CD14-positive monocyte (primary cell): ENCODE measurements at regions not wholly inside any gene's neighbourhood (a gene's known extent, or its start where the extent isn't known, plus 50 kb on each side); places are given as distances from the start of the nearest gene placed in this dataset.

ENCODE experiments used
- DNase-seq, 3 donors: peaks; one replicate each; pipeline ENCODE4 v3.0.0-alpha.2; 2011 to 2022
- H2AFZ ChIP-seq: 2 replicates; pipeline ENCODE4 v1.6.0; 2012; ENCODE audit warnings: mild to moderate bottlenecking, low read depth, low read length, inconsistent platforms; ENCODE audit not compliant: insufficient read depth, poor library complexity, severe bottlenecking
- H3K27ac ChIP-seq, 2 donors: 1 replicate in 1 of 2; 2 replicates in 1 of 2; pipeline ENCODE4 v1.5.1; 2012 to 2013; ENCODE audit warnings: low read length in 2 of 2, control low read depth in 1 of 2, inconsistent platforms in 1 of 2, low read depth in 1 of 2, mild to moderate bottlenecking in 1 of 2
- H3K27me3 ChIP-seq, 2 donors: one replicate each; pipeline versions ENCODE4 v1.6.0 to v1.6.1; 2011 to 2013; ENCODE audit warnings: low read length in 2 of 2; ENCODE audit not compliant: control insufficient read depth in 2 of 2, insufficient read depth in 2 of 2
- H3K36me3 ChIP-seq, 2 donors: replicated peaks in 1 of 2; 1 replicate in 1 of 2; 2 replicates in 1 of 2; pipeline versions ENCODE4 v1.5.1 to v1.6.1; 2012 to 2013; ENCODE audit warnings: low read length in 2 of 2, control low read depth in 1 of 2, inconsistent platforms in 1 of 2, mild to moderate bottlenecking in 1 of 2; ENCODE audit not compliant: insufficient read depth in 2 of 2, control insufficient read depth in 1 of 2
- H3K4me1 ChIP-seq, 2 donors: 1 replicate in 1 of 2; 2 replicates in 1 of 2; pipeline versions ENCODE4 v1.5.1 to v1.6.1; 2012 to 2013; ENCODE audit warnings: low read length in 2 of 2, control low read depth in 1 of 2, inconsistent platforms in 1 of 2, mild to moderate bottlenecking in 1 of 2, moderate library complexity in 1 of 2; ENCODE audit not compliant: insufficient read depth in 2 of 2, control insufficient read depth in 1 of 2
- H3K4me2 ChIP-seq: replicated peaks from 2 replicates; pipeline ENCODE3; 2012; ENCODE audit warnings: low read length, moderate library complexity, mild to moderate bottlenecking; ENCODE audit not compliant: poor library complexity, severe bottlenecking; ENCODE audit errors: extremely low read depth
- H3K4me3 ChIP-seq, 3 experiments: fragments of 200-600 bp in 1 of 3; sonication (generic) in 1 of 3; replicated peaks in 1 of 3; 1 replicate in 2 of 3; 2 replicates in 1 of 3; pipeline ENCODE4 v1.5.1; 2011 to 2013; ENCODE audit warnings: low read length in 3 of 3, mild to moderate bottlenecking in 3 of 3, control low read depth in 2 of 3, low read depth in 2 of 3, inconsistent platforms in 1 of 3, moderate library complexity in 1 of 3
- H3K79me2 ChIP-seq: 2 replicates; pipeline ENCODE4 v1.6.0; 2012; ENCODE audit warnings: mild to moderate bottlenecking, control low read depth, inconsistent platforms, low read length, moderate library complexity; ENCODE audit not compliant: insufficient read depth
- H3K9ac ChIP-seq: 2 replicates; pipeline ENCODE4 v1.6.0; 2017; ENCODE audit warnings: low read length, mild to moderate bottlenecking; ENCODE audit not compliant: insufficient read depth, poor library complexity, severe bottlenecking
- H3K9me3 ChIP-seq, 2 donors: replicated peaks in 1 of 2; 1 replicate in 1 of 2; 2 replicates in 1 of 2; pipeline versions ENCODE4 v1.5.1 to v1.6.1; 2012 to 2013; ENCODE audit warnings: low read length in 2 of 2, control low read depth in 1 of 2; ENCODE audit not compliant: control insufficient read depth in 1 of 2, insufficient read depth in 1 of 2
- H4K20me1 ChIP-seq: 2 replicates; pipeline ENCODE4 v1.6.0; 2012; ENCODE audit warnings: mild to moderate bottlenecking, low read length, control low read depth, moderate library complexity; ENCODE audit not compliant: insufficient read depth
- H3K27ac Mint-ChIP-seq, 7 donors: one replicate each; pipeline ENCODE4 v1.8.0; 2020; ENCODE audit warnings: mild to moderate bottlenecking in 7 of 7, mixed read lengths in 7 of 7, moderate library complexity in 6 of 7, inconsistent platforms in 2 of 7
- H3K27me3 Mint-ChIP-seq, 3 donors: one replicate each; pipeline ENCODE4 v1.8.0; 2021 to 2022; ENCODE audit warnings: low read depth in 3 of 3, mild to moderate bottlenecking in 3 of 3, mixed read lengths in 3 of 3, moderate library complexity in 3 of 3, inconsistent platforms in 1 of 3
- H3K36me3 Mint-ChIP-seq, 2 donors: one replicate each; pipeline ENCODE4 v1.8.0; 2020; ENCODE audit warnings: mixed read lengths in 2 of 2, inconsistent platforms in 1 of 2, mild to moderate bottlenecking in 1 of 2
- H3K4me1 Mint-ChIP-seq: one replicate; pipeline ENCODE4 v1.8.0; 2020; ENCODE audit warnings: mild to moderate bottlenecking, mixed read lengths
- H3K4me3 Mint-ChIP-seq, 2 donors: one replicate each; pipeline ENCODE4 v1.8.0; 2020; ENCODE audit warnings: mild to moderate bottlenecking in 2 of 2, mixed read lengths in 2 of 2, moderate library complexity in 1 of 2
- H3K9me3 Mint-ChIP-seq, 7 donors: one replicate each; pipeline ENCODE4 v1.8.0; 2020 to 2022; ENCODE audit warnings: mixed read lengths in 7 of 7, mild to moderate bottlenecking in 6 of 7, moderate library complexity in 6 of 7, inconsistent platforms in 2 of 7
- WGBS: methylation state at CpG from one replicate; pipeline ENCODE4 v1.1.5; 2013; ENCODE audit warnings: missing lambda C conversion rate; ENCODE audit not compliant: insufficient coverage; 5-methylcytosine and 5-hydroxymethylcytosine counted together
- intact Hi-C, 2 donors: fragments of 100-400 bp; cut with micrococcal nuclease; formaldehyde crosslinking; loops; one replicate each; pipeline versions ENCODE4 v1.15.0 to v1.15.1; 2023
- TF ChIP-seq, protein P1 (sequence below): fragments of 200-600 bp; IDR thresholded peaks from one replicate; pipeline ENCODE4 v1.8.0; 2022; ENCODE audit warnings: antibody characterized with exemption, mild to moderate bottlenecking

- 92% methylated on average over 3 of the region's 3 CpGs for WGBS
- no peaks in the 10 kb centered on the region for H4K20me1 ChIP-seq
- H3K27ac ChIP-seq: no peak overlapping the region
These were observed 437.6 kb downstream of the GPM6A start for GRCh38 chr4:175374459-175374858.

GRCh38 chr4:175376287-175376977 is 435.6 kb downstream of the GPM6A start:
- H3K27ac Mint-ChIP-seq: no peak overlapping the region
- peaks cover 0 to 9% (median 1%) of the 10 kb centered on the region in 7 donors for H3K9me3 Mint-ChIP-seq
- Histone ChIP-seq H3K9ac (no peak overlapping the region), H4K20me1 (no peaks in the 10 kb centered on the region), H3K79me2 (no peaks in the 10 kb centered on the region), H2AFZ (no peak overlapping the region), H3K4me3 (no peak overlapping the region), H3K36me3 (no peaks in the 10 kb centered on the region), H3K4me2 (no peak overlapping the region), H3K27me3 (no peaks in the 10 kb centered on the region), H3K9me3 (no peaks in the 10 kb centered on the region), H3K27ac (no peak overlapping the region), H3K4me1 (no peaks in the 10 kb centered on the region)
- WGBS: no CpG with 5 or more reads among the region's 8 CpGs
- peaks cover 0 to 1% (median 0%) of the 10 kb centered on the region in 3 donors for H3K27me3 Mint-ChIP-seq
- no peaks in the 10 kb centered on the region for H3K36me3 Mint-ChIP-seq
- no peak for DNase-seq
- TF ChIP-seq, protein P1, sequence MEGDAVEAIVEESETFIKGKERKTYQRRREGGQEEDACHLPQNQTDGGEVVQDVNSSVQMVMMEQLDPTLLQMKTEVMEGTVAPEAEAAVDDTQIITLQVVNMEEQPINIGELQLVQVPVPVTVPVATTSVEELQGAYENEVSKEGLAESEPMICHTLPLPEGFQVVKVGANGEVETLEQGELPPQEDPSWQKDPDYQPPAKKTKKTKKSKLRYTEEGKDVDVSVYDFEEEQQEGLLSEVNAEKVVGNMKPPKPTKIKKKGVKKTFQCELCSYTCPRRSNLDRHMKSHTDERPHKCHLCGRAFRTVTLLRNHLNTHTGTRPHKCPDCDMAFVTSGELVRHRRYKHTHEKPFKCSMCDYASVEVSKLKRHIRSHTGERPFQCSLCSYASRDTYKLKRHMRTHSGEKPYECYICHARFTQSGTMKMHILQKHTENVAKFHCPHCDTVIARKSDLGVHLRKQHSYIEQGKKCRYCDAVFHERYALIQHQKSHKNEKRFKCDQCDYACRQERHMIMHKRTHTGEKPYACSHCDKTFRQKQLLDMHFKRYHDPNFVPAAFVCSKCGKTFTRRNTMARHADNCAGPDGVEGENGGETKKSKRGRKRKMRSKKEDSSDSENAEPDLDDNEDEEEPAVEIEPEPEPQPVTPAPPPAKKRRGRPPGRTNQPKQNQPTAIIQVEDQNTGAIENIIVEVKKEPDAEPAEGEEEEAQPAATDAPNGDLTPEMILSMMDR: no peak
- no peaks in the 10 kb centered on the region for H3K4me1 Mint-ChIP-seq
- intact Hi-C loops: no loop called here
- no peak overlapping the region for H3K4me3 Mint-ChIP-seq

More at GRCh38 chr4:175374459-175374858, 437.6 kb downstream of the GPM6A start:
- TF ChIP-seq, protein P1: no peak
- H3K9me3 Mint-ChIP-seq: peaks cover 0 to 6% (median 0%) of the 10 kb centered on the region in 7 donors
- Histone ChIP-seq H3K4me3 (no peak overlapping the region), H2AFZ (no peak overlapping the region), H3K4me2 (no peak overlapping the region), H3K79me2 (no peaks in the 10 kb centered on the region), H3K9me3 (no peaks in the 10 kb centered on the region), H3K9ac (no peak overlapping the region), H3K27me3 (no peaks in the 10 kb centered on the region), H3K36me3 (no peaks in the 10 kb centered on the region), H3K4me1 (no peaks in the 10 kb centered on the region)
- no peaks in the 10 kb centered on the region for H3K36me3 Mint-ChIP-seq
- H3K27me3 Mint-ChIP-seq: peaks cover 0 to 1% (median 0%) of the 10 kb centered on the region in 3 donors
- no peak overlapping the region for H3K27ac Mint-ChIP-seq
- H3K4me3 Mint-ChIP-seq: no peak overlapping the region
- no peak for DNase-seq
- intact Hi-C loops: no loop called here
- no peaks in the 10 kb centered on the region for H3K4me1 Mint-ChIP-seq
